Tibial artery (tissue), 4 donors: ENCODE measurements at regions not wholly inside any gene's neighbourhood (a gene's known extent, or its start where the extent isn't known, plus 50 kb on each side); places are given as distances from the start of the nearest gene placed in this dataset.

Experiments
- DNase-seq, 2 donors: peaks; one replicate each; pipeline ENCODE4 v3.0.0-alpha.2; 2019
- H3K27ac ChIP-seq, 2 donors: fragments of 200-600 bp; sonication (generic) in 1 of 2; 1 replicate in 1 of 2; 2 replicates in 1 of 2; pipeline ENCODE4 v1.5.1; 2018 to 2019; ENCODE audit warnings: mild to moderate bottlenecking in 1 of 2
- H3K27me3 ChIP-seq, 2 donors: fragments of 200-600 bp; sonication (generic) in 1 of 2; one replicate each; pipeline versions ENCODE4 v1.5.1 to v1.6.0; 2016 to 2019
- H3K36me3 ChIP-seq, 3 donors: fragments of 200-600 bp; sonication (generic) in 2 of 3; one replicate each; pipeline ENCODE4 v1.5.1; 2016 to 2019; ENCODE audit warnings: mild to moderate bottlenecking in 2 of 3
- H3K4me1 ChIP-seq, 4 donors: fragments of 200-600 bp; sonication (generic) in 2 of 4; 1 replicate in 3 of 4; 2 replicates in 1 of 4; pipeline ENCODE4 v1.5.1; 2016 to 2019
- H3K4me3 ChIP-seq, 2 donors: fragments of 200-600 bp; sonication (generic) in 1 of 2; 1 replicate in 1 of 2; 2 replicates in 1 of 2; pipeline ENCODE4 v1.5.1; 2018 to 2019; ENCODE audit warnings: mild to moderate bottlenecking in 2 of 2
- H3K9me3 ChIP-seq, 3 donors: fragments of 200-600 bp; sonication (generic) in 1 of 3; one replicate each; pipeline ENCODE4 v1.5.1; 2016 to 2019
- intact Hi-C: fragments of 100-400 bp; cut with DNase I; formaldehyde crosslinking; loops from one replicate; pipeline ENCODE4 v1.15.0; 2023; ENCODE audit warnings: low total_unique reads
- TF ChIP-seq, protein P1 (sequence below), 2 experiments: fragments of 200-600 bp in 1 of 2; fragments of 450-650 bp in 1 of 2; IDR thresholded peaks; one replicate each; pipeline ENCODE4 v1.5.1; 2017 to 2019; ENCODE audit warnings: antibody characterized with exemption in 2 of 2, mild to moderate bottlenecking in 1 of 2, moderate library complexity in 1 of 2

DNA sequence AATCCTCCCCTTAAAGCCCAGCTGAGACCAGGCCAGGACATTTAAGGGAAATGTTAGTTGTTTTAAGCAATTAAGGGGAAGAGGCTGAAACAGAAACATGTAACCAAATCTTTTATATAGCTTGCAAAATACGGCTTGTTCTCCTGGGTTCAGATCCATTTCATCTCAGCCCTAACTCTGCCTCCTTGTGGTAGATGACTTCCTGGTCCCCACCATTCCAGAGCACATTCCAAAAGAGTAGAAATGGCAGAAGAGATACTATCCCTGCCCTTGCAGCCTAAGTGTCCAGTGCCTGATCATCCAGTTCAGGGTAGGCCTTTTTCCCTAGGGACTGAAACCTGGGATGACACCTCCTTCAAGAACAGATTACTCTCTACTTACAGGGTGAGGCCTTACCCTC is 266.2 kb upstream of the VEPH1 start:
- Histone ChIP-seq H3K27ac (no peak overlapping the region), H3K9me3 (no peaks in the 10 kb centered on the region), H3K4me1 (peaks cover 0 to 9% (median 0%) of the 10 kb centered on the region in 4 donors), H3K36me3 (no peaks in the 10 kb centered on the region), H3K4me3 (no peak overlapping the region), H3K27me3 (no peaks in the 10 kb centered on the region)
- DNase-seq = no peak
- intact Hi-C loops = no loop called here
- TF ChIP-seq, protein P1, sequence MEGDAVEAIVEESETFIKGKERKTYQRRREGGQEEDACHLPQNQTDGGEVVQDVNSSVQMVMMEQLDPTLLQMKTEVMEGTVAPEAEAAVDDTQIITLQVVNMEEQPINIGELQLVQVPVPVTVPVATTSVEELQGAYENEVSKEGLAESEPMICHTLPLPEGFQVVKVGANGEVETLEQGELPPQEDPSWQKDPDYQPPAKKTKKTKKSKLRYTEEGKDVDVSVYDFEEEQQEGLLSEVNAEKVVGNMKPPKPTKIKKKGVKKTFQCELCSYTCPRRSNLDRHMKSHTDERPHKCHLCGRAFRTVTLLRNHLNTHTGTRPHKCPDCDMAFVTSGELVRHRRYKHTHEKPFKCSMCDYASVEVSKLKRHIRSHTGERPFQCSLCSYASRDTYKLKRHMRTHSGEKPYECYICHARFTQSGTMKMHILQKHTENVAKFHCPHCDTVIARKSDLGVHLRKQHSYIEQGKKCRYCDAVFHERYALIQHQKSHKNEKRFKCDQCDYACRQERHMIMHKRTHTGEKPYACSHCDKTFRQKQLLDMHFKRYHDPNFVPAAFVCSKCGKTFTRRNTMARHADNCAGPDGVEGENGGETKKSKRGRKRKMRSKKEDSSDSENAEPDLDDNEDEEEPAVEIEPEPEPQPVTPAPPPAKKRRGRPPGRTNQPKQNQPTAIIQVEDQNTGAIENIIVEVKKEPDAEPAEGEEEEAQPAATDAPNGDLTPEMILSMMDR (IDR thresholded peaks at IDR 0.05) = no peak

DNA sequence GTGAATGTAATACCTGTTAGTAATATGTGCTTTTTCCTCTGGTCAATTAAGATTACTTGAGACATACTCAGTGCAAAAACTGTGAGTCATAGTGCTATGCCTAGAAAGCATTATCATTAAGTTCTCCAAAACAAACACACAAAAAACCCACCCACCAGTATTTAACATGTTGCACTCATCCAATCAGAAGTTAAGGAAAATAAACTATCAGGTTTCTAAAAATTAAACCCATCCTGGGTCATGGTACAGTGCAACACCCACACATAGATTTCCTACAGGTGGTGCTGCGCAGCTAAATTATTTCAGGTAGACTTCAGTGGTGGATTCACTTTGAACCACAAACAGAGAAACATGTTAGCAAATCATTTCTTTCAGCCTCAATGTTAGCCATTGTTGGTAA is 264.4 kb upstream of the VEPH1 start:
- Histone ChIP-seq H3K4me3 (no peak overlapping the region), H3K9me3 (no peaks in the 10 kb centered on the region), H3K36me3 (no peaks in the 10 kb centered on the region), H3K4me1 (peaks cover 0 to 9% (median 0%) of the 10 kb centered on the region in 4 donors), H3K27ac (no peak overlapping the region), H3K27me3 (no peaks in the 10 kb centered on the region)
- intact Hi-C loops = no loop called here
- no peak for DNase-seq
- TF ChIP-seq, protein P1 (IDR thresholded peaks at IDR 0.05) = no peak

DNA sequence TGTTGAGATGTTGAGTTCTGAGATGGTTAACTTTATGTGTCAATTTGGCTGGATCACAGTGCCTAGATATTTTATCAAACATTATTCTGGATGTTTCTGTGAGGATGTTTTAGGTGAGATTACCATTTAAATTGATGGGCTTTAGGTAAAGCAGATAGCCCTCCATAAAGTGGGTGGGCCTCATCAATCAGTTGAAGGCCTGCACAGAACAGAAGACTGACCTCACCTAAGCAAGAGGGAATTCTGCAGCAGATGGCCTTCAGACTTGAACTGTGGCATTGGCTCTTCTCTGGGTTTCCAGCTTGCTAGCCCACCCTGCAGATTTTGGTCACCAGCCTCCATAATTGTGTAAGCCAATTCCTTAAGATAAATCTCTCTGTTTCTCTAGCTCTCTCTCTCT is 260.4 kb upstream of the VEPH1 start:
- Histone ChIP-seq H3K27me3 (no peaks in the 10 kb centered on the region), H3K9me3 (no peaks in the 10 kb centered on the region), H3K36me3 (no peaks in the 10 kb centered on the region), H3K4me1 (peaks cover 0 to 12% (median 0%) of the 10 kb centered on the region in 4 donors), H3K4me3 (no peak overlapping the region), H3K27ac (no peak overlapping the region)
- TF ChIP-seq, protein P1 (IDR thresholded peaks at IDR 0.05) = no peak
- intact Hi-C loops = no loop called here
- no peak for DNase-seq

DNA sequence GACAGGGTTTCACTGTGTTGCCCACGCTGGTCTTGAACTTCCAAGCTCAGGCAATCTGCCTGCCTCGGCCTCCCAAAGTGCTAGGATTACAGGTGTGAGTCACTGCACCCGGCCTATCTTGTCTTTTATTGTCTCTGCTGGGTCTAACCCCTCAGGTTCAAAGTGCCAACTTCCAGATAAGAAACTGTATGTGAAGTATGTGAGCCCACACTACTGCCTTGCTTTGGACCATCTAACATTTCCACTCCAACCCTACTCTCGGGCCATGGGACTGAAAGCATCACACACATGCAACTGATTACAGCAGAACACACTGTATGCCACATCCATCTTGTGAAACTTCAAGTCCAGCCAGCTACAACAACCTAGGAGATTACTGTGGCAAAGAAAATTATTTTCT is 256.1 kb upstream of the VEPH1 start:
- no peak overlapping the region for H3K27ac ChIP-seq
- TF ChIP-seq, protein P1 (IDR thresholded peaks at IDR 0.05) = no peak
- intact Hi-C loops = no loop called here

DNA sequence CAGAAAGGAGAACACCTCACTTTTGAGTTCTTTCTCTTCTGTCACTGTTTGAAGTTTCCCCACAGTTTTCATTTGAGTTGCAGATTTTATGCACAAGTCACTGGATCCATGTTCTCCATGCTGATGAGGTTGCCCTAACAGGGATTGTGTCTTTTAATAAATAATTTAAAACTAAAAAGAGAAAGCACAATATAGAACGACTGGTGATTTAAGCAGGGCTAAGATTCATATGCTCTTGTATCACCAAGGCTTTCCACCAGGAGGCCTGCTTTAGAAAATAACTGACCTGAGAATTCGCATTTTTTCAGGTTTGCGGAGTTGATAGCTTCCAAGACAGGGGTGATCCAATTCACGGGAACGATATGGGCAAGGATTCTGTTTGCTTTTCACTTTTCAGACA is 252.0 kb upstream of the VEPH1 start:
- no peak for DNase-seq
- no peaks in the 10 kb centered on the region for H3K9me3 ChIP-seq
- intact Hi-C loops = no loop called here
- H3K4me1 ChIP-seq = peaks cover 0 to 22% (median 0%) of the 10 kb centered on the region in 4 donors
- H3K27me3 ChIP-seq = no peaks in the 10 kb centered on the region
- H3K36me3 ChIP-seq = no peaks in the 10 kb centered on the region
- TF ChIP-seq, protein P1 (IDR thresholded peaks at IDR 0.05) = no peak
- H3K4me3 ChIP-seq = no peak overlapping the region
- no peak overlapping the region for H3K27ac ChIP-seq

More for the DNA sequence above, 256.1 kb upstream of the VEPH1 start:
- no peak overlapping the region for H3K4me3 ChIP-seq
- no peak for DNase-seq
- H3K4me1 ChIP-seq = peaks cover 0 to 22% (median 0%) of the 10 kb centered on the region in 4 donors
- no peaks in the 10 kb centered on the region for H3K36me3 ChIP-seq
- H3K27me3 ChIP-seq = no peaks in the 10 kb centered on the region
- no peaks in the 10 kb centered on the region for H3K9me3 ChIP-seq

DNA sequence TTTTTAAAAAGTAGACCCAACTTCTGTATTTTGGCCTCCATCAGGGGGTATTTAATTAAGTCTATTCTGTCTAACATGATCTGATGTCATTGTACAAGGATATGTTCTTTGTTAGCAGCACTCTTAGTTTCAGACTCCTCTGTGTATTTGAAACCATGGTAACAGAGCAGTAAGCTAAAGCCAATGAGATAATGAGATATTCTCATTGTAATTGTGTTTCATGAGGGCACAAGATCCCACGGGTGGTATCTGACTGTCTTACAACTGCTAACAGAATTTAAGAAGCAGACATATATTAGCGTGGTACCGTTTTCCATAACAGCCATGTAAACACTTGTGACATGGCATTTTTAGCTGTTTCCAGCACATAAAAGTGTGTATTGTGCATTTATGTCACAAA is 251.2 kb upstream of the VEPH1 start:
- Histone ChIP-seq H3K4me3 (no peak overlapping the region), H3K9me3 (no peaks in the 10 kb centered on the region), H3K27ac (no peak overlapping the region), H3K36me3 (no peaks in the 10 kb centered on the region), H3K4me1 (peaks cover 0 to 16% (median 0%) of the 10 kb centered on the region in 4 donors), H3K27me3 (no peaks in the 10 kb centered on the region)
- intact Hi-C loops = no loop called here
- DNase-seq = no peak
- TF ChIP-seq, protein P1 (IDR thresholded peaks at IDR 0.05) = no peak
